HG02798 (cell line): ENCODE measurements at regions not wholly inside any gene's neighbourhood (a gene's known extent, or its start where the extent isn't known, plus 50 kb on each side); places are given as distances from the start of the nearest gene placed in this dataset.
"Not testable (repeated sequence)": the region's sequence is repeated elsewhere in the genome, so short reads cannot be mapped to it uniquely, and the experiment has no call there.

Source experiments
- ATAC-seq: cut with Tn5 transposase; IDR thresholded peaks from one replicate; pipeline ENCODE4 v1.9.1; 2021; ENCODE audit warnings: mild to moderate bottlenecking; ENCODE audit not compliant: unreplicated experiment, poor library complexity

GRCh38 chr13:61144834-61145593, 270.6 kb downstream of the PCDH20 start:
- ATAC-seq: no peak

- ATAC-seq: no peak
Measured at GRCh38 chr13:61144301-61144700, 271.3 kb downstream of the PCDH20 start.

GRCh38 chr13:61142506-61142905, 273.1 kb downstream of the PCDH20 start:
- ATAC-seq: no peak

GRCh38 chr13:61138857-61139256, 276.8 kb downstream of the PCDH20 start:
- no peak for ATAC-seq

GRCh38 chr13:61136515-61136914, 279.1 kb downstream of the PCDH20 start:
- ATAC-seq: no peak

- ATAC-seq: no peak
Measured at GRCh38 chr13:61136093-61136492, 279.6 kb downstream of the PCDH20 start.

GRCh38 chr13:61135583-61135982, 280.1 kb downstream of the PCDH20 start:
- ATAC-seq: no peak

- ATAC-seq: no peak
Measured at GRCh38 chr13:61128850-61129645, 286.6 kb downstream of the PCDH20 start.

- no peak for ATAC-seq
Measured at GRCh38 chr13:61123538-61124289, 291.9 kb downstream of the PCDH20 start.

GRCh38 chr13:61113140-61113658, 302.4 kb downstream of the PCDH20 start:
- no peak for ATAC-seq

GRCh38 chr13:61111529-61111928, 304.1 kb downstream of the PCDH20 start:
- no peak for ATAC-seq

- ATAC-seq: no peak
Measured at GRCh38 chr13:61110732-61111131, 304.9 kb downstream of the PCDH20 start.

GRCh38 chr13:61109741-61110140, 305.9 kb downstream of the PCDH20 start:
- no peak for ATAC-seq

- ATAC-seq: no peak
Measured at GRCh38 chr13:61107989-61108388, 307.7 kb downstream of the PCDH20 start.

GRCh38 chr13:61095885-61096284, 319.8 kb downstream of the PCDH20 start:
- no peak for ATAC-seq

- no peak for ATAC-seq
Measured at GRCh38 chr13:61094865-61095264, 320.8 kb downstream of the PCDH20 start.

GRCh38 chr13:61089894-61090293, 325.8 kb downstream of the PCDH20 start:
- ATAC-seq: not testable (repeated sequence)

- no peak for ATAC-seq
Measured at GRCh38 chr13:61086087-61086486, 329.6 kb downstream of the PCDH20 start.

- ATAC-seq: no peak
Measured at GRCh38 chr13:61084988-61085387, 330.7 kb downstream of the PCDH20 start.

- no peak for ATAC-seq
Measured at GRCh38 chr13:61078976-61079770, 336.5 kb downstream of the PCDH20 start.
